CD14-positive monocyte (primary cell): ENCODE measurements at regions not wholly inside any gene's neighbourhood (a gene's known extent, or its start where the extent isn't known, plus 50 kb on each side); places are given as distances from the start of the nearest gene placed in this dataset.

ENCODE experiments used
- DNase-seq, 3 donors: peaks; one replicate each; pipeline ENCODE4 v3.0.0-alpha.2; 2011 to 2022
- H2AFZ ChIP-seq: 2 replicates; pipeline ENCODE4 v1.6.0; 2012; ENCODE audit warnings: mild to moderate bottlenecking, low read depth, low read length, inconsistent platforms; ENCODE audit not compliant: insufficient read depth, poor library complexity, severe bottlenecking
- H3K27ac ChIP-seq, 2 donors: 1 replicate in 1 of 2; 2 replicates in 1 of 2; pipeline ENCODE4 v1.5.1; 2012 to 2013; ENCODE audit warnings: low read length in 2 of 2, control low read depth in 1 of 2, inconsistent platforms in 1 of 2, low read depth in 1 of 2, mild to moderate bottlenecking in 1 of 2
- H3K27me3 ChIP-seq, 2 donors: one replicate each; pipeline versions ENCODE4 v1.6.0 to v1.6.1; 2011 to 2013; ENCODE audit warnings: low read length in 2 of 2; ENCODE audit not compliant: control insufficient read depth in 2 of 2, insufficient read depth in 2 of 2
- H3K36me3 ChIP-seq, 2 donors: replicated peaks in 1 of 2; 1 replicate in 1 of 2; 2 replicates in 1 of 2; pipeline versions ENCODE4 v1.5.1 to v1.6.1; 2012 to 2013; ENCODE audit warnings: low read length in 2 of 2, control low read depth in 1 of 2, inconsistent platforms in 1 of 2, mild to moderate bottlenecking in 1 of 2; ENCODE audit not compliant: insufficient read depth in 2 of 2, control insufficient read depth in 1 of 2
- H3K4me1 ChIP-seq, 2 donors: 1 replicate in 1 of 2; 2 replicates in 1 of 2; pipeline versions ENCODE4 v1.5.1 to v1.6.1; 2012 to 2013; ENCODE audit warnings: low read length in 2 of 2, control low read depth in 1 of 2, inconsistent platforms in 1 of 2, mild to moderate bottlenecking in 1 of 2, moderate library complexity in 1 of 2; ENCODE audit not compliant: insufficient read depth in 2 of 2, control insufficient read depth in 1 of 2
- H3K4me2 ChIP-seq: replicated peaks from 2 replicates; pipeline ENCODE3; 2012; ENCODE audit warnings: low read length, moderate library complexity, mild to moderate bottlenecking; ENCODE audit not compliant: poor library complexity, severe bottlenecking; ENCODE audit errors: extremely low read depth
- H3K4me3 ChIP-seq, 3 experiments: fragments of 200-600 bp in 1 of 3; sonication (generic) in 1 of 3; replicated peaks in 1 of 3; 1 replicate in 2 of 3; 2 replicates in 1 of 3; pipeline ENCODE4 v1.5.1; 2011 to 2013; ENCODE audit warnings: low read length in 3 of 3, mild to moderate bottlenecking in 3 of 3, control low read depth in 2 of 3, low read depth in 2 of 3, inconsistent platforms in 1 of 3, moderate library complexity in 1 of 3
- H3K79me2 ChIP-seq: 2 replicates; pipeline ENCODE4 v1.6.0; 2012; ENCODE audit warnings: mild to moderate bottlenecking, control low read depth, inconsistent platforms, low read length, moderate library complexity; ENCODE audit not compliant: insufficient read depth
- H3K9ac ChIP-seq: 2 replicates; pipeline ENCODE4 v1.6.0; 2017; ENCODE audit warnings: low read length, mild to moderate bottlenecking; ENCODE audit not compliant: insufficient read depth, poor library complexity, severe bottlenecking
- H3K9me3 ChIP-seq, 2 donors: replicated peaks in 1 of 2; 1 replicate in 1 of 2; 2 replicates in 1 of 2; pipeline versions ENCODE4 v1.5.1 to v1.6.1; 2012 to 2013; ENCODE audit warnings: low read length in 2 of 2, control low read depth in 1 of 2; ENCODE audit not compliant: control insufficient read depth in 1 of 2, insufficient read depth in 1 of 2
- H4K20me1 ChIP-seq: 2 replicates; pipeline ENCODE4 v1.6.0; 2012; ENCODE audit warnings: mild to moderate bottlenecking, low read length, control low read depth, moderate library complexity; ENCODE audit not compliant: insufficient read depth
- H3K27ac Mint-ChIP-seq, 7 donors: one replicate each; pipeline ENCODE4 v1.8.0; 2020; ENCODE audit warnings: mild to moderate bottlenecking in 7 of 7, mixed read lengths in 7 of 7, moderate library complexity in 6 of 7, inconsistent platforms in 2 of 7
- H3K27me3 Mint-ChIP-seq, 3 donors: one replicate each; pipeline ENCODE4 v1.8.0; 2021 to 2022; ENCODE audit warnings: low read depth in 3 of 3, mild to moderate bottlenecking in 3 of 3, mixed read lengths in 3 of 3, moderate library complexity in 3 of 3, inconsistent platforms in 1 of 3
- H3K36me3 Mint-ChIP-seq, 2 donors: one replicate each; pipeline ENCODE4 v1.8.0; 2020; ENCODE audit warnings: mixed read lengths in 2 of 2, inconsistent platforms in 1 of 2, mild to moderate bottlenecking in 1 of 2
- H3K4me1 Mint-ChIP-seq: one replicate; pipeline ENCODE4 v1.8.0; 2020; ENCODE audit warnings: mild to moderate bottlenecking, mixed read lengths
- H3K4me3 Mint-ChIP-seq, 2 donors: one replicate each; pipeline ENCODE4 v1.8.0; 2020; ENCODE audit warnings: mild to moderate bottlenecking in 2 of 2, mixed read lengths in 2 of 2, moderate library complexity in 1 of 2
- H3K9me3 Mint-ChIP-seq, 7 donors: one replicate each; pipeline ENCODE4 v1.8.0; 2020 to 2022; ENCODE audit warnings: mixed read lengths in 7 of 7, mild to moderate bottlenecking in 6 of 7, moderate library complexity in 6 of 7, inconsistent platforms in 2 of 7
- CTCF ChIP-seq: fragments of 200-600 bp; IDR thresholded peaks from one replicate; pipeline ENCODE4 v1.8.0; 2022; ENCODE audit warnings: antibody characterized with exemption, mild to moderate bottlenecking
- whole genome bisulfite sequencing: methylation state at CpG from one replicate; pipeline ENCODE4 v1.1.5; 2013; ENCODE audit warnings: missing lambda C conversion rate; ENCODE audit not compliant: insufficient coverage; 5-methylcytosine and 5-hydroxymethylcytosine counted together
- intact Hi-C, 2 donors: fragments of 100-400 bp; cut with micrococcal nuclease; formaldehyde crosslinking; loops; one replicate each; pipeline versions ENCODE4 v1.15.0 to v1.15.1; 2023

DNA sequence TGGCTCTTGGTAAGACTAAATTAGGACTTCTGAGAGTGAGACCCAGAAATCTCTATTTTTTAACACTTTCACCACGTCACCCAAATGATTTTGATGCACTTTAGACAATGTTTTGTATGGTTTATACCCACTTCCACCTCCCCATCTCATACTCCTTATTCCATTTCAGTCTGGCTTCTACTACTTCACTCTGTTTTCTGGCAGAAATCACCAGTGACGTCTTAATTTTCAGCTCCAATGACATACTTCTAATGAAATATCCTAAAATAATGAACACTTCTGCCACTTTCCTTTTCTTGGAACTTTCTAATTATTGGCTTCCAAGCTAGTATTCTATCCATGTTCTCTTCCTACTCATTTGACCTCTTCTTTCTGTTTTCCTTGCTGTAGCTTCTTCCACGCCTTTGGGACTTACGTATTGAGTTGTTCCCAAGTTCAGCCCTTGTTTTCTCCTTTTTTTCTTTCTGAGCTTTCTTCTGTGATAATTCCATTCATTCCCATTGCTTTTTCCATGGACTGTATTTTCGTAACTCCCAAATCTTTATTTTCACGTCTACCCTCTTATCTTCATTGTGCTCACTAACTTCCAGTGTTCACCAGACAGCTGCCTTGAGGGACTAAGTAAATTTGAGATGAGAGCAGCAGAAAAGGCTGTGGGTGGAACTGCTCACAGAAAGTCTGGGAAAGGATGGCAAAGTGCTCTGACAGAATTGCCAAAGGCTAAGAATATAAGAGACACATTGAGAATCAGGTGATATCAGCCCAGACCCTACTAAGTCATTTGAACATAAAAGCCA lies 115.8 kb downstream of the CAPZA3 start:
- Histone ChIP-seq H3K36me3 (no peaks in the 10 kb centered on the region), H3K9me3 (no peaks in the 10 kb centered on the region), H3K79me2 (no peaks in the 10 kb centered on the region), H3K4me3 (no peak overlapping the region), H3K27ac (no peak overlapping the region), H4K20me1 (no peaks in the 10 kb centered on the region), H3K27me3 (no peaks in the 10 kb centered on the region), H3K9ac (no peak overlapping the region), H3K4me1 (no peaks in the 10 kb centered on the region), H2AFZ (no peak overlapping the region), H3K4me2 (no peak overlapping the region)
- no peaks in the 10 kb centered on the region for H3K36me3 Mint-ChIP-seq
- H3K9me3 Mint-ChIP-seq = peaks cover 0 to 1% (median 0%) of the 10 kb centered on the region in 7 donors
- H3K4me1 Mint-ChIP-seq = peaks cover 3% of the 10 kb centered on the region
- H3K27me3 Mint-ChIP-seq = peaks cover 0 to 2% (median 2%) of the 10 kb centered on the region in 3 donors
- no peak for DNase-seq
- intact Hi-C loops = no loop called here
- no peak overlapping the region for H3K27ac Mint-ChIP-seq
- TF ChIP-seq CTCF = no peak
- WGBS = 90% methylated on average over 3 of the region's 6 CpGs
- no peak overlapping the region for H3K4me3 Mint-ChIP-seq

DNA sequence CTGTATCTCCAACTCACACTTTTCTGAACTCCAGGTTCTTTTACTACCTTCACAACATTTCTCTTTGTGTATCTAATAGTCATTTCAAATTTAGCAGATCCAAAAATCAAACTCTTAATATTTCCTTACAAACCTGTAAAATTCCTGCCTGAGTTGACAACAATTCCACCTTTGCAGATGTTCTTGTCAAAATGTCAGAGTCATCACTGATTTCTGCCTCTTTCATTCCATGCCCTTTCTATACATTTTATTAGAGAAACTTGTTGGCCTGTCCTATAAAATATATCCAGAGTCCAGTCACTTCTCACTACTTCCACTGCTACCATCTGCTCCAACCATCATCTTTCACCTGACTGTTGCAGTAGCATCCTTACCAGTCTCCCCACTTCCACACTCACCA lies 119.7 kb downstream of the CAPZA3 start:
- H3K36me3 ChIP-seq = no peaks in the 10 kb centered on the region
- Mint-ChIP-seq H3K27me3 (peaks cover 0 to 2% (median 0%) of the 10 kb centered on the region in 3 donors), H3K9me3 (peaks cover 0 to 1% (median 0%) of the 10 kb centered on the region in 7 donors), H3K4me1 (no peaks in the 10 kb centered on the region), H3K27ac (no peak overlapping the region), H3K36me3 (no peaks in the 10 kb centered on the region), H3K4me3 (no peak overlapping the region)
- TF ChIP-seq CTCF = no peak
- H3K27me3 ChIP-seq = no peaks in the 10 kb centered on the region
- no peak overlapping the region for H3K27ac ChIP-seq
- H4K20me1 ChIP-seq = no peaks in the 10 kb centered on the region
- no peak overlapping the region for H3K9ac ChIP-seq
- no peak overlapping the region for H3K4me3 ChIP-seq
- DNase-seq = no peak
- H3K4me2 ChIP-seq = no peak overlapping the region
- H2AFZ ChIP-seq = no peak overlapping the region
- intact Hi-C loops = no loop called here
- no peaks in the 10 kb centered on the region for H3K79me2 ChIP-seq
- no peaks in the 10 kb centered on the region for H3K4me1 ChIP-seq
- no peaks in the 10 kb centered on the region for H3K9me3 ChIP-seq
